NCI-H345 (cell line): ENCODE measurements at regions not wholly inside any gene's neighbourhood (a gene's known extent, or its start where the extent isn't known, plus 50 kb on each side); places are given as distances from the start of the nearest gene placed in this dataset.
"Not testable (repeated sequence)": the region's sequence is repeated elsewhere in the genome, so short reads cannot be mapped to it uniquely, and the experiment has no call there.

ENCODE experiments used
- DNase-seq: peaks from one replicate; lab custom pipeline; 2025; lab: John Stamatoyannopoulos, UW

DNA sequence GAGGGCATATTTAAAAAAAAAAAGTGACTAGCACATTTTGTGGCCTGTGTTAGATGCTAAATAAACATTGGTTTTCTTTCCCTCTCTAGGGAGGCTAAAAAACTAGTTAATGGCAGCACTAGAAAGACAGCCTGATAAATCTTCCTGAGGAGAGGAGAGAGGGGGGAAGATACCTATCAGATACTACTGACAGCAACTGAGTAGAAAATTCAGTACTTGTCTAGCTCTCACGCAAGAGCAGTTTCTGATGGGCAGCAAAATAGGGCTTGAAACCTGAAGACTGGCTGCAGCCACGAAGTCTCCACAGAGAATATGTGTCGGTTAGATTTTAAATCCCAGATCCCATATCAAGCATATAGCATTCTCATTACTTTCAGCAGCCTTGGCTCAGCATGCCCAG, 388.2 kb downstream of the KCNA4 start:
- DNase-seq, result no peak

DNA sequence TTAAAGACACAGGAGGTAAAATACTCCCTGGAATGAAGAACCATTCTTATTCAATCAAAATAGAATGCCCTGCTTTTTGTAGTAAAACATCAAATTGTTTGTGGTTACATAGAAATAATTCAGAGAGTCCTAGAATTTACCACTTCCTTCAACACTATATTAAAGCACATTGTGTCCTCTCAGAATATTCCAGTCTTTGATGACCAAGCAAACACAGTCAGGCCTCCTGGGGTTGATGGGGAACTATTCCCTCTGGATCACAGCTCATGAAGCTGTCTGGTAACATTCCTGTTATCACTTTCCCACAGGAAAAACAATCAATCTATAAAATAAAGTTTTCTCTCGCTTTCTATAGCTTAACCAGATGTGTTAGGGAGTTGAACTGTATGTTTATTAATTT, 389.3 kb downstream of the KCNA4 start:
- no peak for DNase-seq

DNA sequence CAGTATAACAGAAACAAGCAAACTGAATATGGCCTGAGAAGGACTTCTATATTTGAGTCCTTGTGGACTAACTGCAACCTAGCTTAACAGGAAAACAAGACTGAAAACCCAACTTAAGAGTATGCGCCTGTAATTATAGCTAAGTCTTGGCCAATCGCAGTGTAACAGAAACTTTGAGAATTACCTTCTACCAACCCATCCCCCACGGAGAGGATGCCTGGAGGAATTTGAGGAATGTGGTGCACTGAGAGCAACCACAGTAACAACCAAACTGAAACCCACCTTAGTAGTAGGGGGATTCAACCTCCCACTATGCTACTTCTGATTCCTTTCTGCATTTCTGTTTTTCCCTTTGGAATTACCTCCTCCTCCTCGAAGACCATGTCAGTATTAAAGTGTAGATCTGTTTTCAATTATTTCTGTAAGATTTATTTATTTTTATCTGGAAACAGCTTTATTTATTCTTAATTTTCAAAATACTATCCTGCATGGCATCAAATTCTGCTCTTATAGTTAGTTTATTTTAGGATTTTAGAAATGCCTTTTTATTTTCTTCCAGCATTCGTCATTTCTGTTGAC, 393.6 kb downstream of the KCNA4 start:
- DNase-seq, result no peak

DNA sequence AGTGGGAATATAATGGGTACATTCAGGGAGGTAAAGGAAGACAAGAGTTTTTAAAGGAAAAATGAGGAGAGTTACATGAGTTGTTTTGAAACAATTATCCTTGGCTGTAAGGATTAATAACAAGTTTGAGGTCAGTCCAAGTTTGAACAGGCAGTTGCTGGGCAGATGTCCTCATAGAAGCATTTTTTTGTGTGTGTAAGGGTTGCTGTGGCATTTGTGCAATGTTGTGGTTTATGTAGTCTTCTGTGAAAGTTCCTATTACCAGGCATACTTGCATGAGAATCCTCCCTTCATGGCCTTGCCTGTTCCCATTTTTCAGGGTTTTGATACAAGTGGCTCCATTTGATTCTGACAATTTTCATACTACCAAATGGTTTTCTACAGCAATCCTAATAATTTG, 400.2 kb downstream of the KCNA4 start:
- no peak for DNase-seq

DNA sequence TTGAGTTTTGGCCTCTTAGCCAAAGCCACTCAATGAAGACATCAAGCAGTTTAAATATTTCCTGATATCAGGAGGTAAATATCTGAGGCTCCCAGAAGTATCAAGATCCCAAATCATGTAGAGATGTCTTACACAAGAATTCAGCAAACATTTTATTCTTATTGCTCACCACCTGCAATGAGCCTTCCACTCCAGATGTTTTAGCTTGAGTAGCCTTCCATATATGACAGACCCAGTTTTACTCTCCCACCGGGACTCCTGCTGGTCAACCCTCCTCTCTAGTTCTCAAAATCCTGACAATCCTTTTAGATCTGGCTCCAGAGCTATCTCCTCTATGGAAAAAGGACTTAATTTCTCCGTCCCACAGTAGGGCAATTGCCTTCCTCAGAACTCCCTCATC, 404.4 kb downstream of the KCNA4 start:
- no peak for DNase-seq

DNA sequence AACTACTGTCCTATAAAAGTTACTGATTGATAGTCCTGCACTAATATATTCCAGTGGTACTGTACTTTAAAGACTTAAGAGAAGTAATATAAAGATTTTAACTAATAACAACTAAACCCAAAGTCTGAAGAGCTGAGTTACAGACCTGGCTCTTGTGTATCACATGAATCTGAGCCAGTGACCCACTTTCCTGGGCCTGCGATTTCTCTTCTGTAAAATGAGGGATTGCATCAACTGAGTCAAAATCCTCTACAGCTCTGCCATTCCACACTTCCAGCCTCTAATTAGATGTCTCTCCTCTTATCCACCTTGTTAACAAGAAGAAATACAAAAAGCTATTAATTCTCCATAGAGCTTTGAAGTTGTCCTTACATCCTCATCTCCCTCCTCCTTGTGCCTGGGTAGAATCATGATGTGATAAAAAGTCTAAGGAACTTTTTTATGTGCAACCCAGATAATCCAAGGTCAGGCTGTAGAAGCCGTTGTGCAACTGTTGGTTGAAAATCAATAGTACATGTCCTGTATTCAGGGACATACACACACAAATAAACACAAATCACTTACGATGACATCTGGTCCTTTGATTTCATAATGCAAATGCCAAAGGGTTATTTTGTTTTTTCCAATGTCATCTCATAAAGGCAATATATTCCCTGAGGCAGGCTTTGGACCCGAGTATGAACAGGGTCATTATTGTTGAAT, 410.3 kb downstream of the KCNA4 start:
- no peak for DNase-seq

DNA sequence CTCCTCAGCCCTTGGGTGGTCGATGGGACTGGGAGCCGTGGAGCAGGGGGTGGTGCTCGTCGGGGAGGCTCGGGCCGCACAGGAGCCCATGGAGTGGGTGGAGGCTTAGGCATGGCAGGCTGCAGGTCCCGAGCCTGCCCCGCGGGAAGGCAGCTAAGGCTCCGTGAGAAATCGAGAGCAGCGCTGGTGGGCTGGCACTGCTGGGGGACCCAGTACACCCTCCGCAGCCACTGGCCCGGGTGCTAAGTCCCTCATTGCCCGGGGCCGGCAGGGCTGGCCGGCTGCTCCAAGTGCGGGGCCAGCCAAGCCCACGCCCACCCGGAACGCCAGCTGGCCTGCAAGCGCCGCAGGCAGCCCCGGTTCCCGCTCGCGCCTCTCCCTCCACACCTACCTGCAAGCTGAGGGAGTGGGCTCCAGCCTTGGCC, 416.7 kb downstream of the KCNA4 start:
- not testable (repeated sequence) for DNase-seq

DNA sequence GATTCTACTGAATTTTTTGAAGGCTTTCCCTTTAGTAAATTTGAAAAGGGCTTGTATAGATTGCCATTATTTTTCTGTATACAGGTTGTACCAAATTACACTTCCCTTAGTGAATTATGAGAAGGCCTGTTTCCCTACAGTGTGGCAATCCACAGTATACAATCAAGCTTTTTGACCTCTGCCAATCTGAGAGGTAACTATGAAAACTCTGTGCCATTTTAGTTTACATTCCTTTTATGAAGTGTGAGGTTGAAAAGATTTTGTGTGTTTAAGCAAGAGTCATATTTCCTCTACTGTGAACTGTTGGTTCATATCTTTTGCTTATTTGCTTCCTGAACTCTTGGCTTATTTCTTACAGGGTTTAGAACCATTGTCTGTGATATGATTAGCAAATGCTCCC, 432.5 kb downstream of the KCNA4 start:
- no peak for DNase-seq

DNA sequence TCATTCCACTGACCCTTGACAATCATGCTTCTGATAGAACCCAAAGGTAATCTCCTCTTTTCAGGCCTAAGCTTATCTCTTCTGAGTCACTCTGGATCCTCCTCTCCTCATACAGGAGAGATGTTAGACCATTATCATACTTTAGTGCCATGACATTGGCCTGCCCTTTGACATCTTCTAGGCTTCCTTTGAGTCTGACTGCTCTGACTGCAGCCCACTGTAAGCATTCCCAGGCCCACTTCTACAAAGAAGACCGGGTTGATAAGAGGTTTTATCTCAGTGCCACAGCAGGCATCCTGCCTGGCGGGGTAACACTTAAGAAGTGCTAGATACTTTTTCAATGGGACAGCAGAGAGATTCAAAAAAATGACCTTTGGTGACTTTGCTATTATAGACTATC, 438.0 kb downstream of the KCNA4 start:
- no peak for DNase-seq

DNA sequence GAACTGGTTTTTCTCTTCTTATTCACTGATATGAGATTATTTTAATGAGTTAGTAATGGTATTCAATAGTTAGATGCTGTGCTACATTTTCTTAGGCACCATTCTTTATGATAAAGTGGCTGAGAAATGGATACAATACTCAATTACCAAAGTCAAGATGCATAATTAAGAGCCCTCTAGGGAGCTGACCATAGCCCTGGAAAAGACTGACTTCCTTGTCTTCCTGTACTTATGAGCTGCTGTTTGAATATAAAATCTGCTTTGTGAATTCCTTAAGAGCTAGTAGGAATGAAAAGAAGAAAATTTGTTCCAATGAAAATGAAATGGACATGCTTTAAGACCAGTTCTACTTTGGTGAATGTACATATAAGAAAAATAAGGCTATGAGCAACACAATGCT, 452.3 kb downstream of the KCNA4 start:
- no peak for DNase-seq

DNA sequence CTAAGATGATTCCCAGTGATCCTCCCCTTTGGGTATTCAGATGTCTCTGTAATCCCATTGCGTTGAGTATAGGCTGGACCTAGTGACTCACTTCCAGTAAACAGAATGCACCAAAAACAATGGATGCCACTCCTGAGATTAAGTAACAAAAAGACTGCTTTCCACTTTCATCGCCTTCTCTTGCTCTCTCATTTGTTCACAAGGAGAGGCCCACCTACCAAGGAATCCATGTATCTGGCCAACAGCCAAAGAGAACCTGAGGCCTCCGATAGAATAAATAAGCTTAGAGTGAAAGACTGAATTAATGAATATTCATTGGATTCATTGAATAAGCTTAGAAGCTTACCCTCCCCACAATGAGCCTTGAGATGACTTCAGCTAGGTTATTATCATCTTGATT, 454.6 kb downstream of the KCNA4 start:
- no peak for DNase-seq

DNA sequence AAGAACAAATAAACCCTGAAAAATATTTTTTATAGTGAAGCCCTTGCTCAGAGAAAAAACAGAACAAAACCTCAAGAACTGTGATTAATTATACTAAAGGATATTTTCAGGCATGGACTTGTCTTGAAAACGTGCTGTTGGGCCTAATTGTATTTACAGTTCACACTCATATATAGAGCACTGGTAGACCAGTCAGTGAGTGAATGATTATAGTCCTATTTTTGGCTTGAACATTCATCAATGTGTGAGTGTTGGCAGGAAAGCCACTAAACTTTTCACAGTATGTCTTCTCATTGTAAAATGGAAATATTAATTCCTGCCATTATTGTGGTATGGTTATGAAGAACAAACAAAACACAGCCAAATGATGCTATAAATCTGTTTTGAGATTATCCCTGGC, 462.8 kb downstream of the KCNA4 start:
- DNase-seq, result no peak

DNA sequence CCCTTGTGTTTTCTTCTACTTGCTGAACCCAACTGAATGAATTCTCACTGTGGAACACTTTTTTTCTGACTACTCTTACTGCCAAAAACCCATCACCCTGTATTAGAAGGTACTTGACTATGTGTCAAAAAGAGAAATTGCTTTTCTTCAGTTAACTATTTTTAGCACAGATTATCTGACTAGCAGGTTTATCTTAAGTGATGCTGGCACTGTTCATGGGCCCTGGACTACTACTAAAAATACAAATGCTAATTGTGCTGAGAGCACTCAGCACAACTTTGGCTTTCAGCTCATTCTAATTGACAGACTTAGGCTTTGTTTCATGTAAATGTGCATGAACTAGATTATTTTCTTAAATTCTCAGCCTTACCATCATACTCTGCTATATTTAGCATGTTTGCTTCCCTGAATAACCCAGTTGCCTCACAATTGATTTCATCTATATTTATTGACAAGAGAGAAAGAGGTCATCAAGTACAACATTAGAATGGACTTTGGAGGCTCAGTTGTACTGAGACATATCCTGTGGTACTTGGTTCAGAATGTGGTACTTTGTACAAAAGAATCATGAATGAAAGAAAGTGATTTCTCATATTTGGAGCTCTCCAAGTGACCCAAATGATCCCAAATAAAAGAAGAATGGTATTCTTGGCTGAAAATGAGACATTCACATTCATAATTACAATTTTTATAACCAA, 478.3 kb downstream of the KCNA4 start:
- DNase-seq, result no peak

DNA sequence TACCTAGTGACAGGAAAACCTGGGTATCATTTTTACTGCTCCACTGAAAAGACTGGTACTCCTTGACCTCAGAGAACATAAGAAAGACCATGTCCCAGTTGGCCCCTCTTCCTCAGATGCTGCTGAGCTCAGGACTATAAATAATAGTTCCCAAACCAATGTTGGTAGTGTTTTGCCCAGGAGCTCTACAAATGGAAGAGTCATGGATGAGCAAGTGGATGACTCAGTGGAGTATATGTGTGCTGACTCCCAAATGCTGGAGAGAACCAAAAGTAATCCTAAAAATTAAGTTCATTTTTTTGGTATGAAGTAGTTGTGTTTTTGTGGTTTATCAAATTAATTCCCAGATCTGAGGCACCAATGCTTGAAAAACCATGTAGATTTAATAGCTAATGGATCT, 482.0 kb downstream of the KCNA4 start:
- DNase-seq, result no peak

DNA sequence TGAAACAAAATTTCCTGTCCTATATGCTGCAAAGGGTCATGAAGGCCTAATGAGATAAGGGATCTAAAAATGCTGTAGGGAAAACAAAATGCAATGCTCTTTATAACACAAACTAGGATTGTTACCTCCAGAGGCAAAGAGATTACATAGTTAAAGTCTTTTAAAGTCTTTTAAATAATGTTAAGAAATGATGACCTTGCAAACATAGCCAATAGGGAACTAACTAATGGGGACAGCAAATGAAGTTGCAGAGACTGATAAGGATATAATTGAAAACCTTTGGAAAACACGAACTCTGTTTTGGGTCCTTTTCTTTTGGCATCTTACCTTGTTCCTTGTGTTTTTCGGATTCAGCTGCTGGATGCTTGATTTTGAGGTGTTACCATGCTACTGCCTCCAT, 485.9 kb downstream of the KCNA4 start:
- no peak for DNase-seq

DNA sequence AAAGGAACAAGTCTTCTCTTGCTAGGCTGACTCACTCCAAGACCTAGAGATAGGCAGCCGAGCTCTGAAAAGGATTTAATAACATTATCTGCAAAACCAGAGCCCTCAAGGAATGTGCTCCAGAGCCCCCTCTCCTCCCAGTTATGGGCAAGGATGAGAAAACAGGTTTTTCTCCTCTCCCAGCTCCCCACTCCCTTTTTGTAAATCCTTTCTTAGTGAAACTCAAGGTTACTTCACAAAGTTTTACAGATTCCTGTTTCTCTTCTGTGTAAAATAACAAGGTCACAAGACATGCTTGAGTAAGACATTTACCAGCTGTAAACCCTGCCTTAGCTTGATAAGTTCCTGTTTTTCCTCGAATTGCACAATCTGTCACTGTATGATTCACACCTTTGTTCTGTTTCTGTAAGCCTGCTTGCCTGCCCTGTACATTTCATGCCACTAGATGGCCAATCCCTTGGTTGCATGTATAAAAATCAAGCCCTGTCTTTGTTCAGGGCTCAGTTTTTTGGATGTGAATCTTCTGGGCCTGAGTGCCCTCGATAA, 489.4 kb downstream of the KCNA4 start:
- DNase-seq, result no peak

DNA sequence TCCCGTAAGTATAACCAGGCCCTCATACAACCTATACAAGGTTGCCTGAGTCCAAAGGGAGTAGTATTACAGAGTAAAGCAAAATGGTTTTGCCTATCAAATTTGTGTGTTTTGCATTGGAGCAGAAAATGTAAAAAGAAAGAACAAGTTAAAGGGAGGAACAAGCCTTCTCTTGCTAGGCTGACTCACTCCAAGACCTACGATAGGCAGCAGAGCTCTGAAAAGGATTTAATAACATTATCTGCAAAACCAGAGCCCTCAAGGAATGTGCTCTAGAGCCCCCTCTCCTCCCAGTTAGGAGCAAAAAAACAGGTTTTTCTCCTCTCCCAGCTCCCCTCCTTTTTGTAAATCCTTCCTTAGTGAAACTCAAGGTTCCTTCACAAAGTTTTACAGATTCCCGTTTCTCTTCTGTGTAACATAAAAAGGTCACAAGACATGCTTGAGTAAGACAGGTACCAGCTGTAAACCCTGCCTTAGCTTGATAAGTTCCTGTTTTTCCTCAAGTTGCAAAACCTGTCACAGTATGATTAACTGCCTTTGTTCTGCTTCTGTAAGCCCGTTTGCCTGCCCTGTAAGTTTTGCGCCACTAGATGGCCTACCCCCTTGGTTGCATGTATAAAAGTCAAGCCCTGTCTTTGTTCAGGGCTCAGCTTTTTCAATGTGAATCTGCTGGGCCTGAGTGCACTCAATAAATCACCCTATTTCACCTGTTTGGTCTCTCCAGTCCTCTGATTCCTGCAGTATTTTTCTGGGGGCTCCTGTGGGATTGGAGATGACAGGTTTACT, 498.2 kb downstream of the KCNA4 start:
- DNase-seq, result no peak

DNA sequence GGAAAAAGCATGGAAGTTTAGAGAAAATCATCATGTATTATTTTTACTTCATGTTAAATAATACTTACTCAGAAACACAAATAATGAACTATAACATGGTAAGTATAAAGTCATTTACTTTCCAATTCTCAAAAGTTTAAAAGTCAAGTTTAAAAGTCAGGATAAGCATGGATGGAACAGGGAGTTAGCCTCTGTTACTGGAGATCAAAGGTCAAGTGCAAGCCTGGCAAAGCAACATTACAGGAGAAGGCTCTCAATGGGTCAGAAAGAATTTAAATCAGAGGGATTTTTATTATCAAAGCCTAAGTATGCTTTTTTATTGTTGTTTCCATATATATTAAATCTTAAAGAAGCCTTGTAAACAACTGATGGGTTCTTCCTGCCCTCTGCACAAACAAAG, 505.4 kb downstream of the KCNA4 start:
- DNase-seq, result no peak

DNA sequence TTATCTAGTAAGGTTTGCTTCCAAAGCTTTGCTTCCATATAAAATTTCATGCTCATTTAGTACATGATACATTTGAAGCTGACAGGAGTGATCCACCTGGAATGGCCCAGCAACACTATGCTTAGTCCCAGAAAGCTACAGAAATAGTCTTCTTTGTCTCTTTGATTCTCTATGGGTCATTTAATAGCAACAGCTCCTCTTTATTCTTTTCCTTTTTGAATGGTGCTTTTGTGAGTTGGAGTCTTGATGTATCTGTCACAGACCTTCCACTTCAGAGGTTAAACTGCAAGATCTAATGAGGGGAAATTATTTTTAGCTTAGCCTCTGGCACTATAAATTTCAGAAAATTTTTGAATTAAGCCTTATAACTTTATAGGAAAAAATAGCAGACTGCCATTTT, 509.5 kb downstream of the KCNA4 start:
- DNase-seq, result no peak

DNA sequence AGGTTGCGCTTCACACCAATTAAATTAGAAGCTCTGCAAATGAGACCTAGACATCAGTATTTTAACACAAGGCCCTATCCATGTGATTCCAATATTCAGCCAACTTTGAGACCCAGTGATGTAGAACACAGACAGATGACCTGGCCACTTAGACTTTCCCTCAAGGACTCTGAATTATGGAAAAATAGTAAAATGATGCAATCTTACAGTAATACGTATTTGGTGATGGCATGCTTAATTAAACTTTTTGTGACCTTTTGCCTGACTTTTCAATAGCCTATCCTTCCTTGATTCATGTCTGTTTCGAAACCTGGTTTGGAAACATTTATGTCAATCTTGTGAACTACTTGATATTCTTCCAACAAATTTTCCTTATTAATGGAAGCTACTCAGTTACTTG, 521.2 kb downstream of the KCNA4 start:
- no peak for DNase-seq

DNA sequence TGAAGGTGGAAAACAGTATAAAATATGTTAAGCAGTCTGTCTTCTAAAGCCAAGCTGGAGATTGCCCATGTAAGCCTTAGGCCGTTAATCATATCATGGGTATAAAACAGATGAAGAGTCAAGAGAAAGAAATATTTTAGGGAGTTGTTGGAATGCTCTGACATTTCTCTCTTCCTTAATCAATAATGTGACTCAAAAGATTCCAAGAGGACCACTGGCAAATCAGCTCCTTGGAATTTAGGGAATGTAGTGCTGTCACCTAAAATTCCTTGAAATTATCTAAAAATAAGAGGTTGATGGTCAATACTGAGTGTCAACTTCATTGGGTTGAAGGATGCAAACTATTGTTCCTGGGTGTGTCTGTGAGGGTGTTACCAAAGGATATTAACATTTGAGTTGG, 525.9 kb downstream of the KCNA4 start:
- DNase-seq, result no peak

DNA sequence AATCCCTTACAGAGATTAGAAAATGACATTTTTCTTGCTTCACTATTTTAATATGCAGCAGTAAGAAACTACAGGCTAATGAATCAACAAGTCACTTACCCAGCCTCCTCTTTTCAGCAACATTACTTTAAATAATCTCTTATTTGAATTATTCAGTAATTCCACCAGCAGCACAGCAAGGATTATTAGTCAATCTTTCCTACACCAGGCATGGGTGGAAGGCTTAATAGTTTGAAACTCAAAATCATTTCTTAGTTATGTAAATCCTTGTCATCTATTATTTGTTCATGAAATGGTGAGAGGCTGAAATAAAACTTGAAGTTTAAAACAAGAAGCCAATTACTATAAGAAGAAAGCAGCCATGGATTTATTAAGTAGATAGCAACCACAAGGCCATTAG, 530.5 kb downstream of the KCNA4 start:
- no peak for DNase-seq

DNA sequence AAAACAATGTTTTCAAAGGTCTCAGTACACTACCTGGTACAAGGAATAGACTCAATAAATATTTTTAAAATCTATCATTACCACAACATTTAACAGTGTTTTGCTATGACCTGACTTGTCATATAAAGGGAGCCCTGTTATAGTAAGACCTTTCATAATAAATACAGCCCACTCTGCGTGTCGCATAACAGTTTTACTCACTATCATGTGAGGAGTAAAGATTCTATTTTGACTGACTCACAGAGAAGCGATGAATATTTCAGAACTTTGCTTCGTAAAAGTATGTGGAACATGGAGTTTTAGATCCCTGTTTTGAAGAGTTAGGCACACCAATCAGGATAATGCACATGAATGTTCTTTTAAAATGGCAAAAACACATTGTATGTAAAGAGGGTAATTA, 531.2 kb downstream of the KCNA4 start:
- no peak for DNase-seq
